Activated CD4-positive, alpha-beta T cell treated with anti-CD3 and anti-CD28 coated beads, Interleukin-2, amount 50 U/mL, for 24 hours (primary cell): ENCODE measurements at regions not wholly inside any gene's neighbourhood (a gene's known extent, or its start where the extent isn't known, plus 50 kb on each side); places are given as distances from the start of the nearest gene placed in this dataset.

ENCODE experiments used
- DNase-seq, 2 donors: peaks; one replicate each; pipeline ENCODE4 v3.0.0-alpha.2; 2020; ENCODE audit warnings: low read depth in 1 of 2, low spot score in 1 of 2

- no peak for DNase-seq
Observed at GRCh38 chr6:167768471-167769215, 58.1 kb upstream of the AFDN start.

- no peak for DNase-seq
Observed at GRCh38 chr6:167769408-167770190, 57.1 kb upstream of the AFDN start.

- no peak for DNase-seq
Observed at GRCh38 chr6:167770291-167770955, 56.3 kb upstream of the AFDN start.

GRCh38 chr6:167774881-167775280, 51.8 kb upstream of the AFDN start:
- DNase-seq, result no peak

- no peak for DNase-seq
Observed at GRCh38 chr6:167776906-167777627, 49.6 kb upstream of the AFDN start.
